Endodermal cell (in vitro differentiated cells): ENCODE measurements at regions not wholly inside any gene's neighbourhood (a gene's known extent, or its start where the extent isn't known, plus 50 kb on each side); places are given as distances from the start of the nearest gene placed in this dataset.
A peak's percentile ranks its signal among the peaks of the same experiment; 100 is the strongest.
"Not testable (repeated sequence)": the region's sequence is repeated elsewhere in the genome, so short reads cannot be mapped to it uniquely, and the experiment has no call there.

Experiments used
- DNase-seq: peaks from one replicate; pipeline ENCODE4 v3.0.0-alpha.2; 2017
- H3K27ac ChIP-seq: 2 replicates; pipeline ENCODE4 v1.5.1; 2013; ENCODE audit warnings: mild to moderate bottlenecking, low read depth, low read length, moderate library complexity
- H3K27me3 ChIP-seq: 2 replicates; pipeline ENCODE4 v1.6.1; 2013; ENCODE audit warnings: mild to moderate bottlenecking, low read length, moderate library complexity; ENCODE audit not compliant: insufficient read depth, control insufficient read depth, poor library complexity, severe bottlenecking
- H3K36me3 ChIP-seq: 2 replicates; pipeline ENCODE4 v1.7.0; 2013; ENCODE audit warnings: mild to moderate bottlenecking, low read length, moderate library complexity; ENCODE audit not compliant: control insufficient read depth, insufficient read depth
- H3K4me1 ChIP-seq: one replicate; pipeline ENCODE4 v1.7.0; 2013; ENCODE audit warnings: low read length; ENCODE audit not compliant: control insufficient read depth, insufficient read depth
- H3K4me3 ChIP-seq: 2 replicates; pipeline ENCODE4 v1.5.1; 2013; ENCODE audit warnings: mild to moderate bottlenecking, low read length, moderate library complexity
- H3K9ac ChIP-seq: 2 replicates; pipeline ENCODE4 v1.6.1; 2013; ENCODE audit warnings: mild to moderate bottlenecking, low read length, moderate library complexity; ENCODE audit not compliant: poor library complexity, severe bottlenecking; ENCODE audit errors: extremely low read depth
- H3K9me3 ChIP-seq: 2 replicates; pipeline ENCODE4 v1.6.1; 2013; ENCODE audit warnings: mild to moderate bottlenecking, low read length, moderate library complexity; ENCODE audit not compliant: control insufficient read depth
- H3K27ac Mint-ChIP-seq: 2 replicates; pipeline ENCODE4 v1.8.0; 2020; ENCODE audit warnings: mixed read lengths
- H3K27me3 Mint-ChIP-seq: 2 replicates; pipeline ENCODE4 v1.8.0; 2021; ENCODE audit warnings: mild to moderate bottlenecking, mixed read lengths; ENCODE audit not compliant: insufficient read depth
- H3K36me3 Mint-ChIP-seq: 2 replicates; pipeline ENCODE4 v1.8.0; 2020; ENCODE audit warnings: low read depth, mixed read lengths
- H3K4me1 Mint-ChIP-seq: 2 replicates; pipeline ENCODE4 v1.8.0; 2020; ENCODE audit warnings: mixed read lengths
- H3K4me3 Mint-ChIP-seq: 2 replicates; pipeline ENCODE4 v1.8.0; 2020; ENCODE audit warnings: mild to moderate bottlenecking, moderate library complexity, mixed read lengths
- H3K9me3 Mint-ChIP-seq: 2 replicates; pipeline ENCODE4 v1.8.0; 2020; ENCODE audit warnings: mild to moderate bottlenecking, mixed read lengths
- CTCF ChIP-seq: fragments of 200-600 bp; sonication (generic); conservative IDR thresholded peaks from 2 replicates; pipeline ENCODE4 v1.5.0; 2021; ENCODE audit warnings: antibody characterized with exemption, mild to moderate bottlenecking
- WGBS, 2 experiments: methylation state at CpG; one replicate each; pipeline versions ENCODE4 v1.1.5 to v1.1.7; 2013; ENCODE audit warnings: missing lambda C conversion rate in 2 of 2, mixed read lengths in 1 of 2; ENCODE audit not compliant: insufficient coverage in 1 of 2, insufficient read length in 1 of 2; 5-methylcytosine and 5-hydroxymethylcytosine counted together

GRCh38 chr5:67896311-67896929, 319.1 kb upstream of the PIK3R1 start:
- H3K4me1 Mint-ChIP-seq = peaks cover 6% of the 10 kb centered on the region
- H3K27me3 ChIP-seq = no peaks in the 10 kb centered on the region
- H3K27ac ChIP-seq = no peak overlapping the region
- H3K27ac Mint-ChIP-seq = no peak overlapping the region
- 90 to 93% methylated on average over 2 of the region's 3 CpGs for WGBS, 2 experiments
- no peak for DNase-seq
- H3K9ac ChIP-seq = no peak overlapping the region
- peaks cover 15% of the 10 kb centered on the region for H3K9me3 ChIP-seq
- H3K36me3 ChIP-seq = no peaks in the 10 kb centered on the region
- H3K36me3 Mint-ChIP-seq = peaks cover 3% of the 10 kb centered on the region
- no peaks in the 10 kb centered on the region for H3K27me3 Mint-ChIP-seq
- peaks cover 17% of the 10 kb centered on the region for H3K9me3 Mint-ChIP-seq
- no peak for TF ChIP-seq CTCF
- peak overlapping the region; percentile 69 for H3K4me3 ChIP-seq
- H3K4me3 Mint-ChIP-seq = no peak overlapping the region
- peaks cover 6% of the 10 kb centered on the region for H3K4me1 ChIP-seq

GRCh38 chr5:67889870-67890269, 325.7 kb upstream of the PIK3R1 start:
- not testable (repeated sequence) for H3K9me3 ChIP-seq, H3K4me1 Mint-ChIP-seq, H3K4me3 ChIP-seq, H3K27ac Mint-ChIP-seq, H3K4me1 ChIP-seq, H3K27ac ChIP-seq, H3K9ac ChIP-seq, H3K36me3 ChIP-seq, H3K27me3 Mint-ChIP-seq, H3K4me3 Mint-ChIP-seq, DNase-seq, H3K27me3 ChIP-seq, H3K36me3 Mint-ChIP-seq
- 87% methylated on average over 15 of the region's 15 CpGs; no CpG with 5 or more reads in 1 of the 2 experiments for WGBS, 2 experiments
- peaks cover 13% of the 10 kb centered on the region for H3K9me3 Mint-ChIP-seq

GRCh38 chr5:67887748-67888161, 327.8 kb upstream of the PIK3R1 start:
- 93% methylated on average over 1 of the region's 1 CpG for WGBS, 2 experiments
- Histone ChIP-seq H3K27me3 (no peaks in the 10 kb centered on the region), H3K4me1 (no peaks in the 10 kb centered on the region), H3K9me3 (peaks cover 5% of the 10 kb centered on the region), H3K27ac (no peak overlapping the region), H3K36me3 (no peaks in the 10 kb centered on the region), H3K9ac (no peak overlapping the region), H3K4me3 (no peak overlapping the region)
- H3K27me3 Mint-ChIP-seq = no peaks in the 10 kb centered on the region
- no peak for TF ChIP-seq CTCF
- peaks cover 2% of the 10 kb centered on the region for H3K36me3 Mint-ChIP-seq
- DNase-seq = no peak
- peaks cover 13% of the 10 kb centered on the region for H3K9me3 Mint-ChIP-seq
- no peak overlapping the region for H3K27ac Mint-ChIP-seq
- no peaks in the 10 kb centered on the region for H3K4me1 Mint-ChIP-seq
- no peak overlapping the region for H3K4me3 Mint-ChIP-seq

- H3K9me3 ChIP-seq = peaks cover 5% of the 10 kb centered on the region
- H3K27me3 Mint-ChIP-seq = no peaks in the 10 kb centered on the region
- H3K4me3 ChIP-seq = no peak overlapping the region
- H3K4me1 ChIP-seq = no peaks in the 10 kb centered on the region
- H3K36me3 ChIP-seq = no peaks in the 10 kb centered on the region
- no peaks in the 10 kb centered on the region for H3K4me1 Mint-ChIP-seq
- H3K27ac ChIP-seq = no peak overlapping the region
- H3K27ac Mint-ChIP-seq = no peak overlapping the region
- TF ChIP-seq CTCF = no peak
- no peak overlapping the region for H3K4me3 Mint-ChIP-seq
- H3K9ac ChIP-seq = no peak overlapping the region
- no peak for DNase-seq
- peaks cover 11% of the 10 kb centered on the region for H3K9me3 Mint-ChIP-seq
- no peaks in the 10 kb centered on the region for H3K27me3 ChIP-seq
- WGBS, 2 experiments = 83 to 90% methylated on average over 1 of the region's 1 CpG
- H3K36me3 Mint-ChIP-seq = no peaks in the 10 kb centered on the region
These were observed 328.8 kb upstream of the PIK3R1 start for GRCh38 chr5:67886761-67887160.
